CD4-positive, CD25-positive, alpha-beta regulatory T cell (primary cell): ENCODE measurements at regions not wholly inside any gene's neighbourhood (a gene's known extent, or its start where the extent isn't known, plus 50 kb on each side); places are given as distances from the start of the nearest gene placed in this dataset.

ENCODE experiments used
- ATAC-seq, 2 donors: fragments of 150-1000 bp; cut with Tn5 transposase; one replicate each; pipeline ENCODE4 v1.10.0; 2021; ENCODE audit warnings: low read depth in 2 of 2, moderate number of reproducible peaks in 2 of 2, moderate library complexity in 1 of 2
- DNase-seq, 3 donors: peaks; one replicate each; pipeline versions ENCODE4 v3.0.0 to v3.0.0-alpha.2; 2012 to 2022; ENCODE audit warnings: mixed read lengths in 1 of 3
- H3K27ac ChIP-seq: one replicate; pipeline ENCODE4 v1.7.0; 2013; ENCODE audit warnings: mild to moderate bottlenecking, low read length; ENCODE audit not compliant: insufficient read depth, poor library complexity, severe bottlenecking
- H3K27me3 ChIP-seq: one replicate; pipeline ENCODE4 v1.7.0; 2013; ENCODE audit warnings: low read length; ENCODE audit not compliant: control insufficient read depth, insufficient read depth
- H3K36me3 ChIP-seq: one replicate; pipeline ENCODE4 v1.7.0; 2013; ENCODE audit warnings: mild to moderate bottlenecking, low read length, moderate library complexity; ENCODE audit not compliant: control insufficient read depth, insufficient read depth
- H3K4me1 ChIP-seq: 2 replicates; pipeline ENCODE4 v1.7.0; 2013; ENCODE audit warnings: mild to moderate bottlenecking, low read length; ENCODE audit not compliant: insufficient read depth, control insufficient read depth, poor library complexity, severe bottlenecking
- H3K4me3 ChIP-seq: one replicate; pipeline ENCODE4 v1.7.0; 2013; ENCODE audit warnings: low read depth, mild to moderate bottlenecking, low read length, moderate library complexity
- H3K9me3 ChIP-seq, 2 experiments: 1 replicate in 1 of 2; 2 replicates in 1 of 2; pipeline ENCODE4 v1.7.0; 2013; ENCODE audit warnings: low read length in 2 of 2, mild to moderate bottlenecking in 1 of 2, moderate library complexity in 1 of 2; ENCODE audit not compliant: control insufficient read depth in 2 of 2
- H3K27ac Mint-ChIP-seq, 3 donors: one replicate each; pipeline ENCODE4 v1.8.0; 2020 to 2022; ENCODE audit warnings: mild to moderate bottlenecking in 3 of 3, mixed read lengths in 3 of 3, moderate library complexity in 2 of 3
- H3K27me3 Mint-ChIP-seq: one replicate; pipeline ENCODE4 v1.8.0; 2022; ENCODE audit warnings: mild to moderate bottlenecking, mixed read lengths
- H3K36me3 Mint-ChIP-seq: one replicate; pipeline ENCODE4 v1.8.0; 2020; ENCODE audit warnings: mixed read lengths
- H3K4me1 Mint-ChIP-seq, 4 donors: one replicate each; pipeline ENCODE4 v1.8.0; 2020 to 2022; ENCODE audit warnings: mixed read lengths in 4 of 4, mild to moderate bottlenecking in 1 of 4
- H3K4me3 Mint-ChIP-seq, 4 donors: one replicate each; pipeline ENCODE4 v1.8.0; 2020 to 2022; ENCODE audit warnings: mild to moderate bottlenecking in 4 of 4, mixed read lengths in 4 of 4, moderate library complexity in 3 of 4
- H3K9me3 Mint-ChIP-seq, 7 donors: one replicate each; pipeline ENCODE4 v1.8.0; 2020 to 2022; ENCODE audit warnings: mixed read lengths in 7 of 7, mild to moderate bottlenecking in 3 of 7, moderate library complexity in 2 of 7

GRCh38 chr15:93332168-93332553, 243.2 kb upstream of the RGMA start:
- H3K27ac ChIP-seq = no peak overlapping the region
- H3K9me3 ChIP-seq = no peaks in the 10 kb centered on the region
- H3K27me3 Mint-ChIP-seq = peaks cover 37% of the 10 kb centered on the region
- peaks cover 0 to 7% (median 0%) of the 10 kb centered on the region in 7 donors for H3K9me3 Mint-ChIP-seq
- peaks cover 0 to 2% (median 0%) of the 10 kb centered on the region in 4 donors for H3K4me1 Mint-ChIP-seq
- no peaks in the 10 kb centered on the region for H3K4me1 ChIP-seq
- H3K4me3 Mint-ChIP-seq = no peak overlapping the region
- H3K36me3 Mint-ChIP-seq = no peaks in the 10 kb centered on the region
- H3K36me3 ChIP-seq = no peaks in the 10 kb centered on the region
- no peak overlapping the region for H3K27ac Mint-ChIP-seq
- ATAC-seq = no peak
- no peak for DNase-seq
- H3K4me3 ChIP-seq = no peak overlapping the region
- peaks cover 6% of the 10 kb centered on the region for H3K27me3 ChIP-seq

GRCh38 chr15:93331545-93332167, 242.6 kb upstream of the RGMA start:
- Mint-ChIP-seq H3K27me3 (peaks cover 37% of the 10 kb centered on the region), H3K27ac (no peak overlapping the region), H3K4me3 (no peak overlapping the region), H3K36me3 (no peaks in the 10 kb centered on the region), H3K4me1 (peaks cover 0 to 2% (median 0%) of the 10 kb centered on the region in 4 donors), H3K9me3 (peaks cover 0 to 7% (median 0%) of the 10 kb centered on the region in 7 donors)
- Histone ChIP-seq H3K27ac (no peak overlapping the region), H3K36me3 (no peaks in the 10 kb centered on the region), H3K4me3 (no peak overlapping the region), H3K4me1 (no peaks in the 10 kb centered on the region), H3K27me3 (peaks cover 6% of the 10 kb centered on the region), H3K9me3 (no peaks in the 10 kb centered on the region)
- no peak for ATAC-seq
- DNase-seq = no peak

DNA sequence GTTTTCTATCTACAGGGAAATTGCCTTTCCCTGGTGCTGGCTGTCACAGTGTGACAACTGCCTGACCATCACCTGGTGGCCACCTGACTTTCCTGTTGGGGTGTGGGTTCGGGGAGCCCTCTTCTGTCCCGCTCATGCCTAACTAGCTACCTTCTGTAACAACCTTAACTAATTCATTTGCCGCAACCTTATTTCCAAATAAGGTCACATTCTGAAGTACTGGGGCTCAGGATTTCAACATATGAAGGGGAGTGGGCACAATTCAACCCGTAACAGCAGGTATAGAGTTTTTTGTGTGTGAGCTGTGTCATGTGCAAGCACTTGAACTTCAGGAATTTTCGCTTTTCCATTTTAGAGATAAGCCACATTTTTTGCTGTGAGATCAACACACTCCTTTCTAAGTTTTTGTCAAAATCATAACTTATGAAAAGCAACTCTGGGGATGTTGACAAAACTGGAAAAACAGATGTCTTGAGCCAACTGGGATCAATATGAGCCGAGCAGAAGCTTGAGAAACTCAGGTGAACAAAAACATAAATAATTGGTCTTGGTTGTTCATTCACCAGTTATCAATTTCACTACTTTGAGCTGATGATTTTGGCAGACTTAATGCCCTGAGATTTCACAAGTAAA, 242.0 kb upstream of the RGMA start:
- no peak overlapping the region for H3K27ac Mint-ChIP-seq
- no peak for ATAC-seq

DNA sequence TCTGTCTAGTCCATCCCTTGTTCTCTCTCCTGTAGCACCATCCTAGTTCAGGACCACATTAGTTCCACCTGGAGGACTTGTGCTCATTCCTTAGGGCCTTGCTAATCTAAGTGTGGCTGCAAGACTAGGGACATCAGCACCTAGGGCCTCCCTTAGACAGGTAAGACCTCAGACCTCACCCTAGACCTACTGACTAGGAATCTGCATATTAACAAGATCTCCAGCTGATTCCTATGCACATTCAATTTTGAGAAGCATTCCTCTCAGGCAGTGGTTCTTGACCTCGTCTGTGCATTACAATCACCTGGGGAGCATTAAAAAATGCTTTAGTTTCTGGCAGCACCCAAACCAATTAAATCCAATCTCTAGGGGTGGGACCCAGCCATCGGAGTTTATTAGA, 238.4 kb upstream of the RGMA start:
- H3K36me3 ChIP-seq = no peaks in the 10 kb centered on the region
- Mint-ChIP-seq H3K36me3 (no peaks in the 10 kb centered on the region), H3K27ac (no peak overlapping the region), H3K4me1 (peaks cover 0 to 2% (median 0%) of the 10 kb centered on the region in 4 donors), H3K27me3 (peaks cover 18% of the 10 kb centered on the region), H3K9me3 (peaks cover 0 to 2% (median 0%) of the 10 kb centered on the region in 7 donors), H3K4me3 (no peak overlapping the region)
- H3K4me1 ChIP-seq = no peaks in the 10 kb centered on the region
- no peak overlapping the region for H3K4me3 ChIP-seq
- no peak overlapping the region for H3K27ac ChIP-seq
- H3K9me3 ChIP-seq = no peaks in the 10 kb centered on the region
- H3K27me3 ChIP-seq = peaks cover 6% of the 10 kb centered on the region
- no peak for ATAC-seq
- no peak for DNase-seq

More for the DNA sequence above, 242.0 kb upstream of the RGMA start:
- no peak for DNase-seq
- no peak overlapping the region for H3K4me3 Mint-ChIP-seq
- H3K4me1 ChIP-seq = no peaks in the 10 kb centered on the region
- H3K4me3 ChIP-seq = no peak overlapping the region
- no peaks in the 10 kb centered on the region for H3K36me3 Mint-ChIP-seq
- H3K9me3 ChIP-seq = no peaks in the 10 kb centered on the region
- H3K27ac ChIP-seq = no peak overlapping the region
- H3K9me3 Mint-ChIP-seq = peaks cover 0 to 7% (median 0%) of the 10 kb centered on the region in 7 donors
- peaks cover 0 to 2% (median 0%) of the 10 kb centered on the region in 4 donors for H3K4me1 Mint-ChIP-seq
- H3K27me3 ChIP-seq = peaks cover 6% of the 10 kb centered on the region
- peaks cover 37% of the 10 kb centered on the region for H3K27me3 Mint-ChIP-seq
- no peaks in the 10 kb centered on the region for H3K36me3 ChIP-seq

GRCh38 chr15:93324186-93324975, 235.4 kb upstream of the RGMA start:
- H3K36me3 ChIP-seq = no peaks in the 10 kb centered on the region
- no peak for ATAC-seq
- peaks cover 0 to 2% (median 0%) of the 10 kb centered on the region in 7 donors for H3K9me3 Mint-ChIP-seq

GRCh38 chr15:93321881-93322282, 232.9 kb upstream of the RGMA start:
- no peak overlapping the region for H3K27ac Mint-ChIP-seq

More at GRCh38 chr15:93324186-93324975, 235.4 kb upstream of the RGMA start:
- Histone ChIP-seq H3K4me1 (no peaks in the 10 kb centered on the region), H3K9me3 (no peaks in the 10 kb centered on the region), H3K27me3 (no peaks in the 10 kb centered on the region), H3K4me3 (no peak overlapping the region), H3K27ac (no peak overlapping the region)
- Mint-ChIP-seq H3K4me1 (peaks cover 0 to 2% (median 0%) of the 10 kb centered on the region in 4 donors), H3K27ac (no peak overlapping the region), H3K36me3 (no peaks in the 10 kb centered on the region), H3K4me3 (no peak overlapping the region), H3K27me3 (no peaks in the 10 kb centered on the region)
- no peak for DNase-seq

GRCh38 chr15:93319121-93319814, 230.3 kb upstream of the RGMA start:
- Mint-ChIP-seq H3K27me3 (peaks cover 8% of the 10 kb centered on the region), H3K9me3 (peaks cover 0 to 2% (median 0%) of the 10 kb centered on the region in 7 donors), H3K4me1 (no peaks in the 10 kb centered on the region), H3K36me3 (no peaks in the 10 kb centered on the region), H3K27ac (no peak overlapping the region), H3K4me3 (no peak overlapping the region)
- DNase-seq (no peak), ATAC-seq (no peak)
- Histone ChIP-seq H3K27ac (no peak overlapping the region), H3K9me3 (no peaks in the 10 kb centered on the region), H3K36me3 (no peaks in the 10 kb centered on the region), H3K4me1 (no peaks in the 10 kb centered on the region), H3K4me3 (no peak overlapping the region), H3K27me3 (no peaks in the 10 kb centered on the region)

More at GRCh38 chr15:93321881-93322282, 232.9 kb upstream of the RGMA start:
- no peak overlapping the region for H3K4me3 Mint-ChIP-seq
- no peaks in the 10 kb centered on the region for H3K4me1 ChIP-seq
- no peak overlapping the region for H3K27ac ChIP-seq
- H3K27me3 ChIP-seq = no peaks in the 10 kb centered on the region
- H3K4me3 ChIP-seq = no peak overlapping the region
- ATAC-seq (no peak), DNase-seq (no peak)
- peaks cover 1% of the 10 kb centered on the region for H3K27me3 Mint-ChIP-seq
- H3K9me3 Mint-ChIP-seq = peaks cover 0 to 2% (median 0%) of the 10 kb centered on the region in 7 donors
- H3K36me3 Mint-ChIP-seq = no peaks in the 10 kb centered on the region
- no peaks in the 10 kb centered on the region for H3K9me3 ChIP-seq
- H3K4me1 Mint-ChIP-seq = no peaks in the 10 kb centered on the region
- no peaks in the 10 kb centered on the region for H3K36me3 ChIP-seq
